Heart left ventricle (tissue), 13 donors: ENCODE measurements at regions not wholly inside any gene's neighbourhood (a gene's known extent, or its start where the extent isn't known, plus 50 kb on each side); places are given as distances from the start of the nearest gene placed in this dataset.

Experiments used
- CTCF ChIP-seq, 12 donors: fragments of 200-600 bp; sonication (generic) in 4 of 12; IDR thresholded peaks; one replicate each; pipeline versions ENCODE4 v1.5.0 to v1.8.0; 2018 to 2022; ENCODE audit warnings: antibody characterized with exemption in 12 of 12, mild to moderate bottlenecking in 5 of 12
- POLR2A ChIP-seq, 2 donors: fragments of 450-650 bp; IDR thresholded peaks; one replicate each; pipeline ENCODE4 v1.6.1; 2017; ENCODE audit warnings: antibody characterized with exemption in 2 of 2, mild to moderate bottlenecking in 2 of 2, moderate library complexity in 2 of 2
- donor health status: ischemic (EF 13 %, LVEDD 7.1; RV severe dilation, severe dysfunction).
- donor health status: DM: no; HTN: yes; CAD: no.
- donor health status: DM: no; HTN: no; CAD: no.
- donor health status: ischemic (EF 25% LVEDD 6.9; RV normal size, moderate dysfunction).
- donor health status: ischemic (EF 25% LVEDD 5.7; RV mildly dilated, moderate dysfunction).
- donor health status: ischemic (EF 35%, LVEDD 5.7; RV mildly dilated, moderate dysfunction).
- donor health status: nonischemic (EF 11% LVEDD 7.7; RV severe dilation, severe dysfunction).
- donor health status: DM: yes; HTN: yes; CAD: no.
- donor health status: PGD.
- donor health status: ischemic (EF 29% LVEDD 5.4; RV normal size, mild dysfunction).
- donor health status: nonischemic (EF 23%, LVEDD 6.1; RV moderate dilation, normal function).

GRCh38 chr6:102763891-102764290 lies 1370.4 kb downstream of the GRIK2 start:
- TF ChIP-seq CTCF (IDR thresholded peaks at IDR 0.05) (no peak), POLR2A (IDR thresholded peaks at IDR 0.05) (no peak)
